Stimulated activated CD4-positive, alpha-beta T cell treated with anti-CD3 and anti-CD28 coated beads, Interleukin-12 subunit alpha, Interleukin-12 subunit beta, amount 100 ng/mL, for 48 hours (primary cell): ENCODE measurements at regions not wholly inside any gene's neighbourhood (a gene's known extent, or its start where the extent isn't known, plus 50 kb on each side); places are given as distances from the start of the nearest gene placed in this dataset.

Experiments used
- DNase-seq, 3 donors: peaks; one replicate each; pipeline ENCODE4 v3.0.0-alpha.2; 2020; ENCODE audit warnings: low read depth in 2 of 3, low spot score in 1 of 3

- no peak for DNase-seq
These were observed 196.4 kb downstream of the SIM1 start for GRCh38 chr6:100268326-100268725.

GRCh38 chr6:100267721-100268123 is 197.0 kb downstream of the SIM1 start:
- DNase-seq, result no peak

- no peak for DNase-seq
These were observed 198.0 kb downstream of the SIM1 start for GRCh38 chr6:100266494-100267401.

- DNase-seq, result no peak
These were observed 202.6 kb downstream of the SIM1 start for GRCh38 chr6:100262086-100262485.

GRCh38 chr6:100261486-100261885 is 203.2 kb downstream of the SIM1 start:
- DNase-seq, result no peak

GRCh38 chr6:100260584-100260983 is 204.1 kb downstream of the SIM1 start:
- no peak for DNase-seq

GRCh38 chr6:100259865-100260264 is 204.9 kb downstream of the SIM1 start:
- DNase-seq, result no peak

GRCh38 chr6:100258752-100259151 is 206.0 kb downstream of the SIM1 start:
- no peak for DNase-seq

GRCh38 chr6:100257793-100258395 is 206.8 kb downstream of the SIM1 start:
- DNase-seq, result no peak

- DNase-seq, result no peak
These were observed 209.0 kb downstream of the SIM1 start for GRCh38 chr6:100255701-100256100.

- DNase-seq, result no peak
These were observed 217.6 kb downstream of the SIM1 start for GRCh38 chr6:100247123-100247522.

GRCh38 chr6:100246206-100246605 is 218.5 kb downstream of the SIM1 start:
- DNase-seq, result no peak

GRCh38 chr6:100240798-100241197 is 223.9 kb downstream of the SIM1 start:
- DNase-seq, result no peak

GRCh38 chr6:100237821-100238220 is 226.9 kb downstream of the SIM1 start:
- DNase-seq, result no peak

- no peak for DNase-seq
These were observed 228.3 kb downstream of the SIM1 start for GRCh38 chr6:100236389-100236788.

- DNase-seq, result no peak
These were observed 229.1 kb downstream of the SIM1 start for GRCh38 chr6:100235631-100236030.

GRCh38 chr6:100234625-100235024 is 230.1 kb downstream of the SIM1 start:
- no peak for DNase-seq

GRCh38 chr6:100232781-100233573 is 231.7 kb downstream of the SIM1 start:
- DNase-seq, result no peak

GRCh38 chr6:100230953-100231316 is 233.8 kb downstream of the SIM1 start:
- no peak for DNase-seq

- DNase-seq, result no peak
These were observed 234.4 kb downstream of the SIM1 start for GRCh38 chr6:100230115-100230952.

GRCh38 chr6:100229512-100229911 is 235.2 kb downstream of the SIM1 start:
- DNase-seq, result no peak
